ENCODE measurements at regions not wholly inside any gene's neighbourhood (a gene's known extent, or its start where the extent isn't known, plus 50 kb on each side); places are given as distances from the start of the nearest gene placed in this dataset.

- TF ChIP-seq EP300 (IDR thresholded peaks at IDR 0.05), result no peak
- no peak for TF ChIP-seq POLR2AphosphoS5 (IDR thresholded peaks at IDR 0.05)
Observed at GRCh38 chr6:149244105-149244504, 73.4 kb upstream of the TAB2 start.

All from esophagus muscularis mucosa (tissue), 3 donors.